GM12878 (cell line): ENCODE measurements at regions not wholly inside any gene's neighbourhood (a gene's known extent, or its start where the extent isn't known, plus 50 kb on each side); places are given as distances from the start of the nearest gene placed in this dataset.

Source experiments
- BACH1 ChIP-seq: fragments of 450-650 bp; IDR thresholded peaks from 2 replicates; pipeline ENCODE4 v1.6.1; 2017; ENCODE audit warnings: mild to moderate bottlenecking, borderline replicate concordance
- DPF2 ChIP-seq: fragments of 450-650 bp; IDR thresholded peaks from 2 replicates; pipeline ENCODE4 v1.6.1; 2017; ENCODE audit warnings: mild to moderate bottlenecking
- FOS ChIP-seq: IDR thresholded peaks from 3 replicates; pipeline ENCODE4 v1.6.1; 2011; ENCODE audit warnings: borderline replicate concordance; ENCODE audit not compliant: insufficient read length; ENCODE audit errors: extremely low read depth
- JUND ChIP-seq: IDR thresholded peaks from 2 replicates; pipeline ENCODE4 v1.6.1; 2012; ENCODE audit warnings: low read depth, mild to moderate bottlenecking, low read length, improper control_type of control experiment, moderate library complexity
- POLR2A ChIP-seq: IDR thresholded peaks from 2 replicates; pipeline ENCODE4 v1.6.1; 2011; ENCODE audit warnings: low read depth, mild to moderate bottlenecking, low read length
- POLR2AphosphoS5 ChIP-seq: IDR thresholded peaks from 2 replicates; pipeline ENCODE4 v1.6.1; 2011; ENCODE audit warnings: mild to moderate bottlenecking, low read length, inconsistent platforms
- SP1 ChIP-seq: IDR thresholded peaks from one replicate; pipeline ENCODE4 v1.6.1; 2011; ENCODE audit warnings: low read depth, low read length
- TF ChIP-seq, protein P1 (sequence below): IDR thresholded peaks from 2 replicates; pipeline ENCODE4 v1.6.1; 2012; ENCODE audit warnings: mild to moderate bottlenecking, low read depth, low read length
- TF ChIP-seq, protein P2 (sequence below): IDR thresholded peaks from 2 replicates; pipeline ENCODE4 v1.6.1; 2011; ENCODE audit warnings: borderline replicate concordance, low read depth, mild to moderate bottlenecking, moderate library complexity, low read length; ENCODE audit not compliant: insufficient read depth, poor library complexity, severe bottlenecking
- TF ChIP-seq, protein P3 (sequence below), 3 experiments: IDR thresholded peaks in 2 of 3; conservative IDR thresholded peaks in 1 of 3; 2 replicates each; pipeline ENCODE4 v1.5.1; 2011; ENCODE audit warnings: low read depth in 3 of 3, low read length in 3 of 3, mild to moderate bottlenecking in 3 of 3, control low read depth in 2 of 3, moderate library complexity in 2 of 3, inconsistent platforms in 1 of 3, mixed read lengths in 1 of 3; ENCODE audit not compliant: control insufficient read depth in 2 of 3, insufficient read depth in 1 of 3; ENCODE audit errors: extremely low read depth in 1 of 3

DNA sequence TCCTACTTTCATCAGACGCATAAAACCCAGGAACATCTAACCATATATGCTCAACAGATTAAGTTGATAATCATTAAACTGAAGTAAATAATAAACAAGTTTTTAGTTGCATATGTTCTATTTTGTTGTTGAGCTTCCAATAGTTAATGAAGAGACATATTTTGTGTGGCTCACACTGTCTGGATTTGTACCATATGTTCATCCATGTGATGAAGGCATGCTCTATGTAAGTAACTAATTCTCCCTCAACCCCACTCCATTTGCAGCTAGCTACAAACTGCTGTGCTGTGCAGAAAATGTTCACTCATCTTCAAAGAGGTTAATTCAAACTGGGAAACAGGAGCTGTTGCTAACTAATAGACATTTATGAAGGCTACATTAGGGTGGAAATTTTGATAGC, 589.7 kb upstream of the LRRC4C start:
- TF ChIP-seq POLR2AphosphoS5 = no peak
- TF ChIP-seq FOS = no peak
- TF ChIP-seq SP1 = no peak
- no peak for TF ChIP-seq JUND
- TF ChIP-seq, protein P1, sequence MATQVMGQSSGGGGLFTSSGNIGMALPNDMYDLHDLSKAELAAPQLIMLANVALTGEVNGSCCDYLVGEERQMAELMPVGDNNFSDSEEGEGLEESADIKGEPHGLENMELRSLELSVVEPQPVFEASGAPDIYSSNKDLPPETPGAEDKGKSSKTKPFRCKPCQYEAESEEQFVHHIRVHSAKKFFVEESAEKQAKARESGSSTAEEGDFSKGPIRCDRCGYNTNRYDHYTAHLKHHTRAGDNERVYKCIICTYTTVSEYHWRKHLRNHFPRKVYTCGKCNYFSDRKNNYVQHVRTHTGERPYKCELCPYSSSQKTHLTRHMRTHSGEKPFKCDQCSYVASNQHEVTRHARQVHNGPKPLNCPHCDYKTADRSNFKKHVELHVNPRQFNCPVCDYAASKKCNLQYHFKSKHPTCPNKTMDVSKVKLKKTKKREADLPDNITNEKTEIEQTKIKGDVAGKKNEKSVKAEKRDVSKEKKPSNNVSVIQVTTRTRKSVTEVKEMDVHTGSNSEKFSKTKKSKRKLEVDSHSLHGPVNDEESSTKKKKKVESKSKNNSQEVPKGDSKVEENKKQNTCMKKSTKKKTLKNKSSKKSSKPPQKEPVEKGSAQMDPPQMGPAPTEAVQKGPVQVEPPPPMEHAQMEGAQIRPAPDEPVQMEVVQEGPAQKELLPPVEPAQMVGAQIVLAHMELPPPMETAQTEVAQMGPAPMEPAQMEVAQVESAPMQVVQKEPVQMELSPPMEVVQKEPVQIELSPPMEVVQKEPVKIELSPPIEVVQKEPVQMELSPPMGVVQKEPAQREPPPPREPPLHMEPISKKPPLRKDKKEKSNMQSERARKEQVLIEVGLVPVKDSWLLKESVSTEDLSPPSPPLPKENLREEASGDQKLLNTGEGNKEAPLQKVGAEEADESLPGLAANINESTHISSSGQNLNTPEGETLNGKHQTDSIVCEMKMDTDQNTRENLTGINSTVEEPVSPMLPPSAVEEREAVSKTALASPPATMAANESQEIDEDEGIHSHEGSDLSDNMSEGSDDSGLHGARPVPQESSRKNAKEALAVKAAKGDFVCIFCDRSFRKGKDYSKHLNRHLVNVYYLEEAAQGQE = no peak
- TF ChIP-seq, protein P2, sequence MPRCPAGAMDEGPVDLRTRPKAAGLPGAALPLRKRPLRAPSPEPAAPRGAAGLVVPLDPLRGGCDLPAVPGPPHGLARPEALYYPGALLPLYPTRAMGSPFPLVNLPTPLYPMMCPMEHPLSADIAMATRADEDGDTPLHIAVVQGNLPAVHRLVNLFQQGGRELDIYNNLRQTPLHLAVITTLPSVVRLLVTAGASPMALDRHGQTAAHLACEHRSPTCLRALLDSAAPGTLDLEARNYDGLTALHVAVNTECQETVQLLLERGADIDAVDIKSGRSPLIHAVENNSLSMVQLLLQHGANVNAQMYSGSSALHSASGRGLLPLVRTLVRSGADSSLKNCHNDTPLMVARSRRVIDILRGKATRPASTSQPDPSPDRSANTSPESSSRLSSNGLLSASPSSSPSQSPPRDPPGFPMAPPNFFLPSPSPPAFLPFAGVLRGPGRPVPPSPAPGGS = no peak
- no peak for TF ChIP-seq DPF2
- no peak for TF ChIP-seq POLR2A
- no peak for TF ChIP-seq BACH1
- TF ChIP-seq, protein P3, sequence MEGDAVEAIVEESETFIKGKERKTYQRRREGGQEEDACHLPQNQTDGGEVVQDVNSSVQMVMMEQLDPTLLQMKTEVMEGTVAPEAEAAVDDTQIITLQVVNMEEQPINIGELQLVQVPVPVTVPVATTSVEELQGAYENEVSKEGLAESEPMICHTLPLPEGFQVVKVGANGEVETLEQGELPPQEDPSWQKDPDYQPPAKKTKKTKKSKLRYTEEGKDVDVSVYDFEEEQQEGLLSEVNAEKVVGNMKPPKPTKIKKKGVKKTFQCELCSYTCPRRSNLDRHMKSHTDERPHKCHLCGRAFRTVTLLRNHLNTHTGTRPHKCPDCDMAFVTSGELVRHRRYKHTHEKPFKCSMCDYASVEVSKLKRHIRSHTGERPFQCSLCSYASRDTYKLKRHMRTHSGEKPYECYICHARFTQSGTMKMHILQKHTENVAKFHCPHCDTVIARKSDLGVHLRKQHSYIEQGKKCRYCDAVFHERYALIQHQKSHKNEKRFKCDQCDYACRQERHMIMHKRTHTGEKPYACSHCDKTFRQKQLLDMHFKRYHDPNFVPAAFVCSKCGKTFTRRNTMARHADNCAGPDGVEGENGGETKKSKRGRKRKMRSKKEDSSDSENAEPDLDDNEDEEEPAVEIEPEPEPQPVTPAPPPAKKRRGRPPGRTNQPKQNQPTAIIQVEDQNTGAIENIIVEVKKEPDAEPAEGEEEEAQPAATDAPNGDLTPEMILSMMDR (IDR thresholded peaks at IDR 0.05 in 2 of 3, conservative IDR thresholded peaks at IDR 0.05 in 1 of 3; ENCODE audit: control insufficient read depth in 2 of 3, extremely low read depth in 1 of 3, insufficient read depth in 1 of 3, low read depth in 3 of 3, low read length in 3 of 3) = no peak
